Natural killer cell treated with Interleukin-12 subunit alpha and Interleukin-12 subunit beta and Interleukin-15 and Interleukin-18, amount 100 ng/mL, for 72 hours (primary cell): ENCODE measurements at regions not wholly inside any gene's neighbourhood (a gene's known extent, or its start where the extent isn't known, plus 50 kb on each side); places are given as distances from the start of the nearest gene placed in this dataset.
"Not testable (repeated sequence)": the region's sequence is repeated elsewhere in the genome, so short reads cannot be mapped to it uniquely, and the experiment has no call there.

ENCODE experiments used
- ATAC-seq, 2 donors: fragments of 150-1000 bp; cut with Tn5 transposase in 1 of 2; sonication (Bioruptor Pico), chemical (Tn5 transposase) in 1 of 2; 2 replicates each; pipeline ENCODE4 v1.10.0; 2021
- DNase-seq: peaks from one replicate; pipeline ENCODE4 v3.0.0; 2022; ENCODE audit warnings: low spot score
- H3K27ac Mint-ChIP-seq, 2 donors: 1 replicate in 1 of 2; 2 replicates in 1 of 2; pipeline ENCODE4 v1.8.0; 2022; ENCODE audit warnings: mixed read lengths in 2 of 2, mild to moderate bottlenecking in 1 of 2, moderate library complexity in 1 of 2
- H3K27me3 Mint-ChIP-seq, 2 donors: 1 replicate in 1 of 2; 2 replicates in 1 of 2; pipeline ENCODE4 v1.8.0; 2022; ENCODE audit warnings: mixed read lengths in 2 of 2
- H3K36me3 Mint-ChIP-seq: one replicate; pipeline ENCODE4 v1.8.0; 2022; ENCODE audit warnings: mixed read lengths
- H3K4me1 Mint-ChIP-seq, 2 donors: 1 replicate in 1 of 2; 2 replicates in 1 of 2; pipeline ENCODE4 v1.8.0; 2022; ENCODE audit warnings: low read depth in 2 of 2, mixed read lengths in 2 of 2, mild to moderate bottlenecking in 1 of 2
- H3K4me3 Mint-ChIP-seq: one replicate; pipeline ENCODE4 v1.8.0; 2022; ENCODE audit warnings: mixed read lengths
- H3K9me3 Mint-ChIP-seq: 2 replicates; pipeline ENCODE4 v1.8.0; 2022; ENCODE audit warnings: mixed read lengths

- no peak for ATAC-seq
- H3K36me3 Mint-ChIP-seq = peaks cover 5% of the 10 kb centered on the region
- H3K9me3 Mint-ChIP-seq = peaks cover 15% of the 10 kb centered on the region
- no peak for DNase-seq
- H3K27me3 Mint-ChIP-seq = no peaks in the 10 kb centered on the region
- H3K27ac Mint-ChIP-seq = no peak overlapping the region
- no peaks in the 10 kb centered on the region for H3K4me1 Mint-ChIP-seq
- no peak overlapping the region for H3K4me3 Mint-ChIP-seq
Observed at GRCh38 chr13:58655086-58655485, 1023.5 kb downstream of the PCDH17 start.

DNA sequence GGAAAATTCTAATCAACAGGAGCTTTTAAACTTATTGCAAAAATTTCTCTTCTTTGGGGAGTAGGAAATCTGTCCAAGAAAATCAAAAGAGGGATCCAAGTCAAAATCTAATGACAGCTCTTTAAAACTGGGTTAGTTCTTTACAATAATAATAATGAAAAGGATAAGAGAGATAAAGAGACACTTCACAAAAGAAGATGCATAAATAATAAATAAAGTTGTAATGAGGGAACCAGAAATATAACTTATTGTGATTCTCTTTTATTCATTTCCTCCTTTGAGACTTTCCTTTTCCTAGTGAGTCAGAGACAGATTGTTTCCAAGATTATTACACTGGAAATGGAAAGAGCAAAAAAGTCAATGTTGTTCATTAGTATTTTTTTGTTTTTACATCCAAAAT lies 1029.3 kb downstream of the PCDH17 start:
- ATAC-seq = no peak
- Mint-ChIP-seq H3K36me3 (peaks cover 5% of the 10 kb centered on the region), H3K4me1 (no peaks in the 10 kb centered on the region), H3K9me3 (peaks cover 14% of the 10 kb centered on the region), H3K27me3 (no peaks in the 10 kb centered on the region), H3K27ac (no peak overlapping the region), H3K4me3 (no peak overlapping the region)
- DNase-seq = no peak

DNA sequence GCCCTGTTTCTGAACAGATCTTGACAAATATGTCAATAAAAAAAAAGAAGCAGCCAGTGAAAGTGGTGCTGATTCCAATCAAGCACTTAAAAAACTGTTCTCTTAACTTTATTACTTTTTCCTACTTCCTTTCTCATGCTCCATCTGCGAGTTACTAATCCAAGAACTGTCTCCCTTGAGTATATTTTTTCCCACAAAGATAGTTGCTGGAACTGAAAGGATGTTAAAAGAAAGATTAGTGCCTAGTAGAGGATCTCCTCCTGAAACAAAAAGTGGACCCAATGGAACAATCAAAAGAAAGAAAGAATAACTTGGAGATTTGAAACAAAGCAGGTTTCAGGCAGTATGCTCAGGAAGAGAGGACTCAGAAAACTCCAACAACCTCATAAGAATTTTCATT lies 1034.8 kb downstream of the PCDH17 start:
- Mint-ChIP-seq H3K27ac (no peak overlapping the region), H3K9me3 (no peaks in the 10 kb centered on the region), H3K27me3 (no peaks in the 10 kb centered on the region), H3K4me1 (no peaks in the 10 kb centered on the region), H3K36me3 (no peaks in the 10 kb centered on the region), H3K4me3 (no peak overlapping the region)
- ATAC-seq = no peak
- no peak for DNase-seq

DNA sequence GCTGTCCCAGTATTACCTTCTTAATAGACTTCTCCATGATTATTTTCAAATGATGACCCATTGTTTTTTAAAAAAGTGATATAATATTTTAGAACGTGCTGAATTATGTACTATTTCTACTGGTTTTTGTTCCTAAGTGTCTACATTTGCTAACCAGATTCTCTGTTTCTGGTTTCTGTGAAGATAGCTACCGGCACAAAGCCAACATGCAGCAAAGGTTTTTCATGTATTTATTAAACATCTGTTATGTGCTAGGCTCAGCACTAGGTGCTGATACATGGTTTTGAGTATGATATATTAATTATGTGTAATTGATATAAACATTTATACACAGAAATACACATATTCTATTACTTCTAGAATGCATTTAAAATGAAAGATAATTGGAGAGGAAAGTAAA lies 1035.6 kb downstream of the PCDH17 start:
- Mint-ChIP-seq H3K27me3 (no peaks in the 10 kb centered on the region), H3K4me3 (no peak overlapping the region), H3K27ac (no peak overlapping the region), H3K36me3 (no peaks in the 10 kb centered on the region), H3K4me1 (no peaks in the 10 kb centered on the region), H3K9me3 (no peaks in the 10 kb centered on the region)
- ATAC-seq (no peak), DNase-seq (no peak)

- peaks cover 8% of the 10 kb centered on the region for H3K9me3 Mint-ChIP-seq
- H3K36me3 Mint-ChIP-seq = peaks cover 4% of the 10 kb centered on the region
- no peaks in the 10 kb centered on the region for H3K4me1 Mint-ChIP-seq
- no peaks in the 10 kb centered on the region for H3K27me3 Mint-ChIP-seq
- H3K27ac Mint-ChIP-seq = no peak overlapping the region
- DNase-seq (no peak), ATAC-seq (no peak)
- no peak overlapping the region for H3K4me3 Mint-ChIP-seq
Observed at GRCh38 chr13:58680115-58680514, 1048.6 kb downstream of the PCDH17 start.

GRCh38 chr13:58682616-58683015 lies 1051.1 kb downstream of the PCDH17 start:
- Mint-ChIP-seq H3K27ac (no peak overlapping the region), H3K36me3 (peaks cover 4% of the 10 kb centered on the region), H3K4me3 (no peak overlapping the region), H3K27me3 (no peaks in the 10 kb centered on the region), H3K4me1 (no peaks in the 10 kb centered on the region), H3K9me3 (peaks cover 8% of the 10 kb centered on the region)
- no peak for ATAC-seq
- DNase-seq = no peak

GRCh38 chr13:58687148-58687547 lies 1055.6 kb downstream of the PCDH17 start:
- ATAC-seq = no peak
- DNase-seq = no peak
- H3K27ac Mint-ChIP-seq = no peak overlapping the region
- no peak overlapping the region for H3K4me3 Mint-ChIP-seq
- H3K27me3 Mint-ChIP-seq = no peaks in the 10 kb centered on the region
- H3K36me3 Mint-ChIP-seq = no peaks in the 10 kb centered on the region
- no peaks in the 10 kb centered on the region for H3K4me1 Mint-ChIP-seq
- peaks cover 4% of the 10 kb centered on the region for H3K9me3 Mint-ChIP-seq

DNA sequence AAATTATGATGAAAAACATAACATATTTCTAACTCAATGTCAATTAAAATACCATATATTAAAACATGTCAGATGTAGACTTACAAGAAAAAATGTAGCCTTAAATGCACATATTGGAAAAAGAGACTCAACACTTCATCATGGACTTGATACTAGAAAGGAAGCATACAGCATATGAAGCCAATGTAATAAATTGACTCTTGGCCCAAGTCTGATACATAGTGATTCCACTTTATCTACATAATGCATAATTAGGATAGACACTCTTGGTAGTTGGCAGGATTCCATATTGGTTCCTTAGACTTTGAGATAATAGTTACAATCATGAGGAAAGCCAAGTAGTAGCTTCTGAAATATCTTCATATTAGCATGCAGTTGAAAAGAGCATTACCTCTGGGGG lies 1067.0 kb downstream of the PCDH17 start:
- no peak for ATAC-seq
- Mint-ChIP-seq H3K9me3 (peaks cover 16% of the 10 kb centered on the region), H3K27ac (no peak overlapping the region), H3K27me3 (no peaks in the 10 kb centered on the region), H3K4me1 (no peaks in the 10 kb centered on the region), H3K36me3 (no peaks in the 10 kb centered on the region), H3K4me3 (no peak overlapping the region)
- DNase-seq = no peak

DNA sequence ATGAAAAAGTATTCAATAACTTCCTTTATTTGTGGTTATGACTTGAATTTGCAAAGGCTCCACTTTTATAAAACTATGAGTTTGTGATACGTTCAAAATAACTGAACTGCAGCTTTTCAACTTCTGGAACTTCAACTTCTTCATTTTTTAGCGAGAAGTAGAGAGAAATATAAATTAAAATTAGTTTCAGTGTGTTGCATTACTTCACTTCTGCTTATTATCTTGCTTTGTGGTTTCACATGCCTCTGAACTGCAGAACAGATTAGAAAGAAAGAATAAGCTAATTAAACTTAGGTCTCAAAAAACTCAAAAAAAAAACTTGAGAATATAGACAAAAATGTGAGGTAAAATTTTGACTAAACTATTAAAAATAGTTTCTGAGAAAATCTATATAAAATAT lies 1073.4 kb downstream of the PCDH17 start:
- Mint-ChIP-seq H3K4me3 (no peak overlapping the region), H3K36me3 (peaks cover 4% of the 10 kb centered on the region), H3K4me1 (no peaks in the 10 kb centered on the region), H3K27ac (no peak overlapping the region), H3K27me3 (no peaks in the 10 kb centered on the region), H3K9me3 (peaks cover 12% of the 10 kb centered on the region)
- no peak for DNase-seq
- ATAC-seq = no peak

DNA sequence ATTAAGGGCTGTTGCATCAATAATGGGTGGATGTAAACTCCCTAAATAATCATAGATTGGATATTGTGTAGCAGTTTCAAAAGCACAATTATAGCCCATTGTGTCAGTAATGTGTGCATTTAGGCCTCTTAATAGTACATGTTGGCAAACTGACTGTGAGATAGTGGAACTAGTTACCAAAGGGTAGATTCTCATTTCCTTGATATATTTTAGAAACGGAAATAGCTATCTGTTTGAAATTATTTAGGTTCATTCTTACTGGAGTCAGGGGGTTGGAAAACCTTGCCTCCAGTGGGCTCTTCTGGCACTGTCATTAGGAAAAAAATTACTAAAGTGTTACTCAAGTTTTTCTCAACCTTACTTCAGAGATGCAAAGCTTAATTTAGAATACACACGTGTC lies 1074.9 kb downstream of the PCDH17 start:
- H3K36me3 Mint-ChIP-seq = peaks cover 11% of the 10 kb centered on the region
- ATAC-seq = no peak

GRCh38 chr13:58712191-58712590 lies 1080.6 kb downstream of the PCDH17 start:
- peaks cover 18% of the 10 kb centered on the region for H3K36me3 Mint-ChIP-seq

More for the DNA sequence above, 1074.9 kb downstream of the PCDH17 start:
- Mint-ChIP-seq H3K4me3 (no peak overlapping the region), H3K27ac (no peak overlapping the region), H3K9me3 (peaks cover 18% of the 10 kb centered on the region), H3K4me1 (no peaks in the 10 kb centered on the region), H3K27me3 (no peaks in the 10 kb centered on the region)
- DNase-seq = no peak

DNA sequence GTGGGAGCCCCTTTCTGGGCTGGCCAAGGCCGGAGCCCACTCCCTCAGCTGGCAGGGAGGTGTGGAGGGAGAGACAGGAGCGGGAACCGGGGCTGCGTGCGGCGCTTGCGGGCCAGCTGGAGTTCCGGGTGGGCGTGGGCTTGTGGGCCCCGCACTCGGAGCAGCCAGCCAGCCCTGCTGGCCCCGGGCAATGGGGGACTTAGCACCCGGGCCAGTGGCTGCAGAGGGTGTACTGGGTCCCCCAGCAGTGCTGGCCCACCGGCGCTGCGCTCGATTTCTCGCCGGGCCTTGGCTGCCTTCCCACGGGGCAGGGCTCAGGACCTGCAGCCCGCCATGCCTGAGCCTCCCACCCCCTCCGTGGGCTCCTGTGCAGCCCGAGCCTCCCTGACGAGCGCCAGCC lies 1082.5 kb downstream of the PCDH17 start:
- H3K9me3 Mint-ChIP-seq = peaks cover 21% of the 10 kb centered on the region
- not testable (repeated sequence) for ATAC-seq, DNase-seq, H3K27me3 Mint-ChIP-seq, H3K27ac Mint-ChIP-seq, H3K4me1 Mint-ChIP-seq, H3K4me3 Mint-ChIP-seq
- peaks cover 18% of the 10 kb centered on the region for H3K36me3 Mint-ChIP-seq

More at GRCh38 chr13:58712191-58712590, 1080.6 kb downstream of the PCDH17 start:
- no peak for ATAC-seq
- Mint-ChIP-seq H3K4me1 (no peaks in the 10 kb centered on the region), H3K9me3 (peaks cover 21% of the 10 kb centered on the region), H3K4me3 (no peak overlapping the region), H3K27ac (no peak overlapping the region), H3K27me3 (no peaks in the 10 kb centered on the region)
- no peak for DNase-seq

- H3K27ac Mint-ChIP-seq = no peak overlapping the region
- ATAC-seq (no peak), DNase-seq (no peak)
- no peak overlapping the region for H3K4me3 Mint-ChIP-seq
- no peaks in the 10 kb centered on the region for H3K4me1 Mint-ChIP-seq
- H3K9me3 Mint-ChIP-seq = peaks cover 10% of the 10 kb centered on the region
- H3K36me3 Mint-ChIP-seq = no peaks in the 10 kb centered on the region
- H3K27me3 Mint-ChIP-seq = no peaks in the 10 kb centered on the region
Observed at GRCh38 chr13:58721273-58721672, 1089.7 kb downstream of the PCDH17 start.

DNA sequence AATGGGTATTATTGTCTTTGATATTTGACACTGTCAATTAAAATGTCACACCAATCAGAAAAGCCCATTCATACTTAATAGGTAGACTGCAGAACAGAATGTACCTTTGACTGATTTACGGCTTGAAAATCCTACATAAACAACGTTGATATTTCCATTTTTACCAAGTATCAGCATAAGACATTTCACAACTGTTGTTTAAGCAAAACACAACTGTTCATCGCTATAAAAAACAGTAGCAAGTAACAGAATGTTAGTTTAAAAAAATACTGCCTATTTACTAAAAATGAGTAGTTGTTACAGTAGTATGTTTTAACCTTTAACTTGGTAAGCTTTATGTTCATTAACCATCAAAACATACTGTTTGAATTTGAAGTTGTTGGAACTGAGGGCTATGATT lies 1096.6 kb downstream of the PCDH17 start:
- no peak for DNase-seq
- Mint-ChIP-seq H3K4me3 (no peak overlapping the region), H3K9me3 (peaks cover 11% of the 10 kb centered on the region), H3K4me1 (no peaks in the 10 kb centered on the region), H3K27ac (no peak overlapping the region), H3K36me3 (no peaks in the 10 kb centered on the region), H3K27me3 (no peaks in the 10 kb centered on the region)
- no peak for ATAC-seq

DNA sequence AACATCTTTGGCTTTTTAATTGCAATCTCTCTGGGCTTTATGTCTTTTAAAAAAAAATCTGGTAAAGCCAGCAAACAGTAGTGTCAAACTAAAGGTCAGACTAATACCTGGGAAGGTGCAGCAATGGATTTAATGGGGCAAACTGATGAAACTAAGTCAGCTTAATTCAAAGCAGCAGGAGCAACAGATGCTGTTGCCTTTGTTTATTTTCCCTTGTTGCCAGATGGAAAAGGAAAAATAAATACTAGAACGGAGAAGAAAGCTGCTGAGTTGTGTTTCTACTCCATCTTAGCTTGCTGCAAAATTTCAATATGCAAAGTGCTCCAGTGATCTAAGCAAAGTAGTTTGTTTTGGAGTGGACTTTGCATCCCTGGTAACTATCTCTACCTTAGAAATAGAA lies 1097.8 kb downstream of the PCDH17 start:
- H3K36me3 Mint-ChIP-seq = no peaks in the 10 kb centered on the region
- DNase-seq = no peak
- no peaks in the 10 kb centered on the region for H3K4me1 Mint-ChIP-seq
- H3K27me3 Mint-ChIP-seq = no peaks in the 10 kb centered on the region
- ATAC-seq = no peak
- no peak overlapping the region for H3K4me3 Mint-ChIP-seq
- H3K9me3 Mint-ChIP-seq = peaks cover 11% of the 10 kb centered on the region
- H3K27ac Mint-ChIP-seq = no peak overlapping the region
